ENCODE measurements at regions not wholly inside any gene's neighbourhood (a gene's known extent, or its start where the extent isn't known, plus 50 kb on each side); places are given as distances from the start of the nearest gene placed in this dataset.

DNA sequence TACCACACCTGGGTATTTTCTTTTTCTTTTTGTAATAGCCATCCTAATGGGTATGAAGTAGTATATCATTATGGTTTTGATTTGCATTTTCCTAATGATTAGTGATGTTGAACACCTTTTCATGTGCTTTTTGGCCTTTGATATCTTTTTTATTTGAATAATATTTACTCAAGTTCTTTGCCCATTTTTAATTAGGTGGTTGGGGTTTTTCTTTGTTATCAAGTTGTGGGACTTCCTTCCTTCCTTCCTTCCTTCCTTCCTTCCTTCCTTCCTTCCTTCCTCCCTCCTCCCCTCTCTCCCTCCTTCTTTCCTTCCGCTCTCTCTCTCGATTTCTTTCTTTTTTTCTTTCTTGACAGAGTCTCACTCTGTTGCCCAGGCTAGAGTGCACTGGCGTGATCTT lies 75.0 kb upstream of the PDGFD start:
- no peak for TF ChIP-seq CTCF (IDR thresholded peaks at IDR 0.05)
- no peak for TF ChIP-seq POLR2A (IDR thresholded peaks at IDR 0.05)
